Right lobe of liver (tissue), 6 donors: ENCODE measurements at regions not wholly inside any gene's neighbourhood (a gene's known extent, or its start where the extent isn't known, plus 50 kb on each side); places are given as distances from the start of the nearest gene placed in this dataset.
"Not testable (repeated sequence)": the region's sequence is repeated elsewhere in the genome, so short reads cannot be mapped to it uniquely, and the experiment has no call there.

Experiments
- ATAC-seq, 4 donors: fragments of 200-7000 bp; cut with Tn5 transposase; one replicate each; pipeline ENCODE4 v1.9.1; 2020; ENCODE audit warnings: mild to moderate bottlenecking in 4 of 4, moderate library complexity in 4 of 4
- DNase-seq, 3 donors: peaks; one replicate each; pipeline ENCODE4 v3.0.0-alpha.2; 2020
- H3K27ac ChIP-seq, 3 donors: fragments of 200-600 bp; one replicate each; pipeline ENCODE4 v1.8.0; 2022
- H3K27me3 ChIP-seq, 2 donors: fragments of 200-600 bp; one replicate each; pipeline ENCODE4 v1.8.0; 2022
- H3K36me3 ChIP-seq, 4 donors: fragments of 200-600 bp; sonication (generic) in 1 of 4; one replicate each; pipeline versions ENCODE4 v1.5.1 to v1.8.0; 2017 to 2022; ENCODE audit warnings: control low read depth in 1 of 4
- H3K4me1 ChIP-seq, 4 donors: fragments of 200-600 bp; sonication (generic) in 1 of 4; one replicate each; pipeline versions ENCODE4 v1.5.1 to v1.8.0; 2017 to 2022; ENCODE audit warnings: control low read depth in 1 of 4
- H3K4me3 ChIP-seq, 3 donors: fragments of 200-600 bp; one replicate each; pipeline ENCODE4 v1.8.0; 2022
- H3K9me3 ChIP-seq, 4 donors: fragments of 200-600 bp; sonication (generic) in 1 of 4; one replicate each; pipeline versions ENCODE4 v1.5.1 to v1.8.0; 2017 to 2022; ENCODE audit warnings: control low read depth in 1 of 4
- POLR2A ChIP-seq: fragments of 450-650 bp; IDR thresholded peaks from one replicate; pipeline ENCODE4 v1.6.1; 2017; ENCODE audit warnings: antibody characterized with exemption, mild to moderate bottlenecking
- WGBS: methylation state at CpG from one replicate; pipeline ENCODE4 v1.1.6; 2018; ENCODE audit warnings: low coverage, low lambda C conversion rate; ENCODE audit not compliant: insufficient coverage; ENCODE audit errors: missing lambda C conversion rate; 5-methylcytosine and 5-hydroxymethylcytosine counted together
- intact Hi-C, 2 donors: fragments of 100-400 bp; cut with DNase I; formaldehyde crosslinking; loops; one replicate each; pipeline versions ENCODE4 v1.11.2 to v1.14.1; 2022
- TF ChIP-seq, protein P1 (sequence below), 4 donors: fragments of 200-600 bp in 3 of 4; fragments of 450-650 bp in 1 of 4; IDR thresholded peaks; one replicate each; pipeline versions ENCODE4 v1.5.1 to v1.8.0; 2016 to 2022; ENCODE audit warnings: antibody characterized with exemption in 4 of 4, mild to moderate bottlenecking in 2 of 4
- donor health status: DM: no; HTN: yes; CAD: no.
- donor health status: DM: no; HTN: no; CAD: no.
- donor health status: DM: no; HTN: no; CAD: no.
- donor health status: DM: no; HTN: yes; CAD: no.
- donor health status: DM: no; HTN: yes; CAD: no.

DNA sequence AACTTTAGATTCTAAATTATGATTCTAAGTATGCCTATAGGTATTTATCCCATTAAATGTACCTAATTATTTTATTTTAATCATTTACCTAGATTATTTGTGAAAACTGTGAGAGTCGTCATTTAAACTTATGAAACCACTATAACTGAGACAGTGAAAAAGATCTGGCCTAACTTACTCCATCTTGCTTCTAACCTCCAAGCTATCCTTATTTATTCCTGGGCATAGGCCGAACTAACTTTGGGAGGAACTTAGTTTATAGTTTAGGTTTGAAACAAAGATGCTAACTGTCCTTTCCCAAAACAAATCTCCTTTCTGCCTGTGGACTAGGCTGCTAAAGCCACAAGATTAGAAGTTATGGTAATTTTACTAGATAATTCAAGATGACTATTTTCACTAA lies 79.7 kb upstream of the PPP2R5C start:
- Histone ChIP-seq H3K9me3 (no peaks in the 10 kb centered on the region), H3K27ac (no peak overlapping the region), H3K4me1 (no peaks in the 10 kb centered on the region), H3K36me3 (no peaks in the 10 kb centered on the region), H3K4me3 (no peak overlapping the region), H3K27me3 (no peaks in the 10 kb centered on the region)
- intact Hi-C loops, result no loop called here
- 70% methylated on average over 2 of the region's 2 CpGs for WGBS
- no peak for DNase-seq
- ATAC-seq, result no peak
- no peak for TF ChIP-seq POLR2A
- TF ChIP-seq, protein P1, sequence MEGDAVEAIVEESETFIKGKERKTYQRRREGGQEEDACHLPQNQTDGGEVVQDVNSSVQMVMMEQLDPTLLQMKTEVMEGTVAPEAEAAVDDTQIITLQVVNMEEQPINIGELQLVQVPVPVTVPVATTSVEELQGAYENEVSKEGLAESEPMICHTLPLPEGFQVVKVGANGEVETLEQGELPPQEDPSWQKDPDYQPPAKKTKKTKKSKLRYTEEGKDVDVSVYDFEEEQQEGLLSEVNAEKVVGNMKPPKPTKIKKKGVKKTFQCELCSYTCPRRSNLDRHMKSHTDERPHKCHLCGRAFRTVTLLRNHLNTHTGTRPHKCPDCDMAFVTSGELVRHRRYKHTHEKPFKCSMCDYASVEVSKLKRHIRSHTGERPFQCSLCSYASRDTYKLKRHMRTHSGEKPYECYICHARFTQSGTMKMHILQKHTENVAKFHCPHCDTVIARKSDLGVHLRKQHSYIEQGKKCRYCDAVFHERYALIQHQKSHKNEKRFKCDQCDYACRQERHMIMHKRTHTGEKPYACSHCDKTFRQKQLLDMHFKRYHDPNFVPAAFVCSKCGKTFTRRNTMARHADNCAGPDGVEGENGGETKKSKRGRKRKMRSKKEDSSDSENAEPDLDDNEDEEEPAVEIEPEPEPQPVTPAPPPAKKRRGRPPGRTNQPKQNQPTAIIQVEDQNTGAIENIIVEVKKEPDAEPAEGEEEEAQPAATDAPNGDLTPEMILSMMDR (IDR thresholded peaks at IDR 0.05), result no peak

DNA sequence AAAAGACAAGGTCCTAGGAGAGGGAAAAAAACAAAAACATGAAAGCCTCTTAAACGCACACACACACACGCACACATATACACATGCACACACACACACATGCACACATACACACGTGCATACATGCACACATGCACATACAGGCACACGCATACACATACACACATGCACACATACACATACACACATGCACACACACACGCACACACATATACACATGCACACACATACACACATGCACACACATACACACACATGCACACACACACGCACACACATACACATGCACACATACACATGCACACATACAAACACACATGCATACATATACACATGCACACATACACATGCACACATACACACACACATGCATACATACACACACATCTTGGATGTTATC lies 78.1 kb upstream of the PPP2R5C start:
- DNase-seq (no peak), ATAC-seq (no peak)
- H3K27me3 ChIP-seq, result no peaks in the 10 kb centered on the region
- no peaks in the 10 kb centered on the region for H3K36me3 ChIP-seq
- H3K27ac ChIP-seq, result no peak overlapping the region
- no peak for TF ChIP-seq POLR2A
- TF ChIP-seq, protein P1 (IDR thresholded peaks at IDR 0.05), result no peak
- WGBS, result 71% methylated on average over 4 of the region's 6 CpGs
- H3K4me1 ChIP-seq, result no peaks in the 10 kb centered on the region
- H3K4me3 ChIP-seq, result no peak overlapping the region
- intact Hi-C loops, result no loop called here
- no peaks in the 10 kb centered on the region for H3K9me3 ChIP-seq

DNA sequence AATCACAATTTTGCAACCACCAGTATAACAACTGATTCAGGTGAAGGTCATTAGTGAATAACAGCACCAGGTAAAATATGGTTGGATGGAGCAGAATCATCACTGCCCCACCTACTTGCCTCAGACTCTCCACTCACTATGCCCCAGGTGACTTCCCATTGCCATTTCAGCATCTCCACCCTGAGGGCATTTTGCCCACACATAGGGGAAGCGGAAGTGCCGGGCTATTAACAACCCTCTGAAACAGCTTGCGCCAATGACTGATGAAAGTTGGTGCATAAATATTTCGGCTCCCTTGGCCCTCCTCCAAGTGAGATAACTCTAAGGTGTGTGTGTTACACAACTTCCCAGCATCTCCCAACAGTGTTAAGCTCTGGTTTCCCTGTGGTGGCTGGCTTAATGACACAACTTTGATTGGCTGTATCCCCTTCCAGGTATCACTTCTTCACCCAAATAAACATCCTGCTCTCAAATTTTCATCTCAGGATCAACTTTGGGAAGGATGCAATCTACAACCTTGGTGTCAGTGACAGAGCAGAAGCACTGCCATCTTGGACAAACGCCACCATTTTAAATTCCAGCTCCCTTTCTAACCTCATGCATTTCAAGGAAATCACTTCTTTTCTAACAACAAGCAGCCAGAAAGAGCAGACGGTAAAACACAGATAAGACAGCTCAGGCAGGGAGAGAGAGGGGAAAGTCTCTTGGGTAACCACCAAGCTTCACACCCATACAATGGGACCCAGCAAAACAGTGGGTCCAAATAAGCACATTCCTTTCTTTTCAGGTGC lies 73.6 kb upstream of the PPP2R5C start:
- Histone ChIP-seq H3K4me1 (no peaks in the 10 kb centered on the region), H3K4me3 (no peak overlapping the region), H3K36me3 (no peaks in the 10 kb centered on the region), H3K27me3 (no peaks in the 10 kb centered on the region), H3K9me3 (no peaks in the 10 kb centered on the region), H3K27ac (no peak overlapping the region)
- WGBS, result 38% methylated on average over 2 of the region's 6 CpGs
- ATAC-seq (no peak), DNase-seq (no peak)
- TF ChIP-seq POLR2A, result no peak
- TF ChIP-seq, protein P1 (IDR thresholded peaks at IDR 0.05), result no peak
- intact Hi-C loops, result no loop called here

DNA sequence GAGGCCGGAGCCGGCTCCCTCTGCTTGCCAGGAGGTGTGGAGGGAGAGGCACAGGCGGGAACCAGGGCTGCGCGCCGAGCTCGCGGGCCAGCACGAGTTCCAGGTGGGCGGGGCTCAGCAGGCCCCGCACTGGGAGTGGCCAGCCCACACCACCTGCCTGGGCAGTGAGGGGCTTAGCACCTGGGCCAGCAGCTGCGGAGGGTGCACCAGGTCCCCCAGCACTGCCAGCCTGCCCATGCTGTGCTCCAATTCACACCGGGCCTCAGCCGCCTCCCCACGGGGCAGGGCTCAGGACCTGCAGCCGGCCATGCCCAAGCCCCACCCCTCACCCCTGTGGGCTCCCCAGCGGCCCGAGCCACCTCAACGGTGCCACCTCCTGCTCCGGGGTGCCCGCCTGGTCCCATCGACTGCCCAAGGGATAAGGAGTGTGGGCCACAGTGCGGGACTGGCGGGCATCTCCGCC lies 72.4 kb upstream of the PPP2R5C start:
- Histone ChIP-seq H3K36me3 (no peaks in the 10 kb centered on the region), H3K27ac (no peak overlapping the region), H3K4me3 (no peak overlapping the region), H3K27me3 (no peaks in the 10 kb centered on the region), H3K4me1 (no peaks in the 10 kb centered on the region), H3K9me3 (no peaks in the 10 kb centered on the region)
- intact Hi-C loops, result no loop called here
- WGBS, result no CpG with 5 or more reads among the region's 25 CpGs
- DNase-seq, result no peak
- peak in 1 of 4 donors; percentile 24 for ATAC-seq
- TF ChIP-seq POLR2A, result no peak
- TF ChIP-seq, protein P1 (IDR thresholded peaks at IDR 0.05), result no peak

DNA sequence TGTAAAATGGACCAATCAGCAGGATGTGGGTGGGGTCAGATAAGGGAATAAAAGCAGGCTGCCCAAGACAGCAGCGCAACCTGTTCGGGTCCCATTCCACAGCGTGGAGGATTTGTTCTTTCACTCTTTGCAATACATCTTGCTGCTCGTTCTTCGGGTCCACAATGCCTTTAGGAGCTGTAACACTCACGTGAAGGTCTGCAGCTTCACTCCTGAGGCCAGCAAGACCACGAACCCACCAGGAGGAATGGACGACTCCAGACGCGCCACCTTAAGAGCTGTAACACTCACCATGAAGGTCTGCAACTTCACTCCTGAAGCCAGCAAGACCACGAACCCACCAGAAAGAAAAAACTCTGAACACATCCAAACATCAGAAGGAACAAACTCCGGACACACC lies 71.5 kb upstream of the PPP2R5C start:
- H3K4me1 ChIP-seq, DNase-seq, H3K4me3 ChIP-seq, H3K27me3 ChIP-seq, ATAC-seq, intact Hi-C loops, H3K36me3 ChIP-seq, H3K27ac ChIP-seq, H3K9me3 ChIP-seq: not testable (repeated sequence)
- 92% methylated on average over 4 of the region's 12 CpGs for WGBS
